GM12878 (cell line): ENCODE measurements at regions not wholly inside any gene's neighbourhood (a gene's known extent, or its start where the extent isn't known, plus 50 kb on each side); places are given as distances from the start of the nearest gene placed in this dataset.

Source experiments
- ATAC-seq: fragments of 200-7000 bp; cut with Tn5 transposase; 3 replicates; pipeline ENCODE4 v1.9.1; 2020; ENCODE audit warnings: mild to moderate bottlenecking, moderate library complexity
- BruUV-seq: library from RNA; stranded (reverse); fragments of 400-500 nt; replicated peaks from 2 replicates; lab custom pipeline; 2021; lab: Mats Ljungman, UMichigan
- CTCF ChIA-PET: fragments of 300-600 bp; sonication (Branson Sonifier 250); formaldehyde crosslinking; extraction: SDS; loops from one replicate; lab custom pipeline; 2021; ENCODE audit warnings: inconsistent platforms; lab: Yijun Ruan, JAX
- POLR2A ChIA-PET: fragments of 350-600 bp; formaldehyde crosslinking; extraction: SDS; loops from one replicate; lab custom pipeline; 2021; ENCODE audit warnings: inconsistent platforms; lab: Charles Lee
- RAD21 ChIA-PET: fragments of 300-600 bp; sonication (Branson Sonifier 250); formaldehyde crosslinking; loops from one replicate; lab custom pipeline; 2023; ENCODE audit warnings: antibody characterized with exemption; ENCODE audit not compliant: unreplicated experiment; lab: Charles Lee
- SMC1A ChIA-PET: fragments of 300-600 bp; sonication (Branson Sonifier 250); formaldehyde crosslinking; loops from one replicate; lab custom pipeline; 2023; ENCODE audit not compliant: unreplicated experiment, uncharacterized antibody; lab: Charles Lee
- DNase-seq: peaks from one replicate; pipeline ENCODE4 v3.0.0-alpha.2; 2011; ENCODE audit warnings: low read depth, low spot score
- FAIRE-seq: peaks from 3 replicates; lab custom pipeline; 2011; peaks lifted over from hg19 to GRCh38; lab: Jason Lieb, UNC
- H2AFZ ChIP-seq: 2 replicates; pipeline ENCODE4 v1.6.0; 2011; ENCODE audit warnings: low read depth, low read length, control low read depth; ENCODE audit not compliant: control insufficient read depth
- H3K27ac ChIP-seq: 2 replicates; pipeline ENCODE4 v1.5.1; 2011; ENCODE audit warnings: control low read depth; ENCODE audit not compliant: control insufficient read depth, insufficient read depth
- H3K27me3 ChIP-seq, 2 experiments: replicated peaks in 1 of 2; 2 replicates each; pipeline versions ENCODE4 v1.6.0 to v1.6.1; 2011; ENCODE audit warnings: low read length in 1 of 2; ENCODE audit not compliant: control insufficient read depth in 2 of 2, insufficient read depth in 2 of 2
- H3K36me3 ChIP-seq, 2 experiments: 2 replicates each; pipeline ENCODE4 v1.5.1; 2011; ENCODE audit warnings: low read length in 1 of 2; ENCODE audit not compliant: control insufficient read depth in 2 of 2, insufficient read depth in 2 of 2
- H3K4me1 ChIP-seq: 2 replicates; pipeline ENCODE4 v1.6.1; 2011; ENCODE audit warnings: mild to moderate bottlenecking, low read length, moderate library complexity, mixed read lengths; ENCODE audit not compliant: control insufficient read depth, insufficient read depth
- H3K4me2 ChIP-seq: 2 replicates; pipeline ENCODE4 v1.6.0; 2011; ENCODE audit warnings: control low read depth; ENCODE audit not compliant: control insufficient read depth, insufficient read depth
- H3K4me3 ChIP-seq: fragments of 200-600 bp; sonication (generic); 2 replicates; pipeline ENCODE4 v1.5.1; 2016
- H3K79me2 ChIP-seq: 2 replicates; pipeline ENCODE4 v1.6.0; 2011; ENCODE audit warnings: low read length; ENCODE audit not compliant: control insufficient read depth, insufficient read depth
- H3K9ac ChIP-seq: 2 replicates; pipeline ENCODE4 v1.8.0; 2011; ENCODE audit warnings: low read length, control low read depth, mixed read lengths; ENCODE audit not compliant: control insufficient read depth, insufficient read depth
- H3K9me3 ChIP-seq: replicated peaks from 3 replicates; pipeline ENCODE4 v1.5.1; 2011; ENCODE audit warnings: mild to moderate bottlenecking, low read length; ENCODE audit not compliant: control insufficient read depth, insufficient read depth
- H4K20me1 ChIP-seq: 2 replicates; pipeline ENCODE4 v1.6.0; 2011; ENCODE audit not compliant: control insufficient read depth, insufficient read depth
- FOXM1 ChIP-seq: IDR thresholded peaks from 2 replicates; pipeline ENCODE4 v1.6.1; 2012; ENCODE audit warnings: low read depth, mild to moderate bottlenecking, inconsistent platforms, low read length, moderate library complexity
- HDAC2 ChIP-seq: fragments of 200-600 bp; sonication (generic); IDR thresholded peaks from 2 replicates; pipeline ENCODE4 v1.6.1; 2017
- IKZF1 ChIP-seq: fragments of 450-650 bp; conservative IDR thresholded peaks from 2 replicates; pipeline ENCODE4 v1.6.1; 2017; ENCODE audit warnings: antibody characterized with exemption, mild to moderate bottlenecking
- MTA3 ChIP-seq: IDR thresholded peaks from 2 replicates; pipeline ENCODE4 v1.6.1; 2012; ENCODE audit warnings: low read length, inconsistent platforms, borderline replicate concordance
- RAD21 ChIP-seq: IDR thresholded peaks from 2 replicates; pipeline ENCODE4 v1.6.1; 2011; ENCODE audit warnings: mild to moderate bottlenecking, low read depth, low read length, moderate library complexity; ENCODE audit not compliant: insufficient read depth
- SIX5 ChIP-seq: IDR thresholded peaks from 2 replicates; pipeline ENCODE4 v1.6.1; 2011; ENCODE audit warnings: mild to moderate bottlenecking, low read depth, low read length, moderate library complexity; ENCODE audit not compliant: severe bottlenecking
- SMAD1 ChIP-seq: fragments of 450-650 bp; IDR thresholded peaks from 2 replicates; pipeline ENCODE4 v1.6.1; 2018; ENCODE audit warnings: mild to moderate bottlenecking, low read depth; ENCODE audit not compliant: partially characterized antibody
- SREBF2 ChIP-seq: IDR thresholded peaks from 2 replicates; pipeline ENCODE4 v1.6.1; 2012; ENCODE audit warnings: mild to moderate bottlenecking, low read length
- WGBS: methylation state at CpG from one replicate; pipeline ENCODE4 v1.1.6; 2016; ENCODE audit warnings: low lambda C conversion rate; ENCODE audit not compliant: insufficient replicate concordance, insufficient coverage; ENCODE audit errors: missing lambda C conversion rate; 5-methylcytosine and 5-hydroxymethylcytosine counted together
- in situ Hi-C: fragments of 300-500 bp; cut with MboI; formaldehyde crosslinking; loops from 9 replicates; pipeline ENCODE4 v1.14.3; 2018; ENCODE audit warnings: mixed read lengths
- intact Hi-C: fragments of 100-400 bp; cut with micrococcal nuclease; formaldehyde crosslinking; loops from one replicate; pipeline ENCODE4 v1.14.2; 2022; ENCODE audit not compliant: unreplicated experiment
- TF ChIP-seq, protein P1 (sequence below): IDR thresholded peaks from 2 replicates; pipeline ENCODE4 v1.6.1; 2012; ENCODE audit warnings: low read depth, low read length, improper control_type of control experiment
- TF ChIP-seq, protein P2 (sequence below): IDR thresholded peaks from 2 replicates; pipeline ENCODE4 v1.6.1; 2012; ENCODE audit warnings: improper control_type of control experiment, low read depth, low read length; ENCODE audit not compliant: insufficient replicate concordance

DNA sequence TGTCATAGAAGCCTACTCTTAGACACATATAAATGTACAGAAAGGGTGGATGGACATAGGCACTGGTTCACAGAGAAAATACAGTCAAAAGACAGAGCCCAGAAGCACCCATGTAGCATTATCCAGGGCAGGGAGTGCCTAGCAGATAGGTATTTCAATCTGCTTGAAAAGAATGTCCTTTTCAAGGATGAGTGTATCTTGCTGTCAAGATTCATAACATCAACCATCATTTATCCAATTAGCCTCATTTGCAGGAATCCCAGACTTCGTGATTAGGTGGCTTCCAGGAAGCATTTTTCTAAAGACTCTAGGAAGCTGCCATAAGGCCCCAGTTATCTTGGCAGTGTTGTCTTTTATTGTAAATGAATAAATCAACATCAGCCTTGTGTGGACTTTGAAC is 55.6 kb downstream of the SCN11A start:
- SMC1A ChIA-PET: no interaction called here
- POLR2A ChIA-PET: no interaction called here
- no peak for DNase-seq
- no peak for TF ChIP-seq SMAD1
- no peak for TF ChIP-seq IKZF1
- no peak for TF ChIP-seq FOXM1
- TF ChIP-seq, all 136 proteins: peak for 0
- Histone ChIP-seq H3K9ac (no peak overlapping the region), H4K20me1 (no peaks in the 10 kb centered on the region), H3K4me3 (no peak overlapping the region), H3K4me1 (no peaks in the 10 kb centered on the region), H3K27ac (no peak overlapping the region), H3K4me2 (no peak overlapping the region), H3K79me2 (no peaks in the 10 kb centered on the region), H3K36me3 (no peaks in the 10 kb centered on the region), H2AFZ (no peak overlapping the region), H3K9me3 (no peaks in the 10 kb centered on the region), H3K27me3 (no peaks in the 10 kb centered on the region)
- in situ Hi-C loops: no loop called here
- no TSS peak for BruUV-seq
- intact Hi-C loops: no loop called here
- ChIA-PET CTCF (no interaction called here), RAD21 (no interaction called here)
- ATAC-seq: no peak
- no peak for FAIRE-seq
- 0% methylated on average over 1 of the region's 1 CpG for WGBS

DNA sequence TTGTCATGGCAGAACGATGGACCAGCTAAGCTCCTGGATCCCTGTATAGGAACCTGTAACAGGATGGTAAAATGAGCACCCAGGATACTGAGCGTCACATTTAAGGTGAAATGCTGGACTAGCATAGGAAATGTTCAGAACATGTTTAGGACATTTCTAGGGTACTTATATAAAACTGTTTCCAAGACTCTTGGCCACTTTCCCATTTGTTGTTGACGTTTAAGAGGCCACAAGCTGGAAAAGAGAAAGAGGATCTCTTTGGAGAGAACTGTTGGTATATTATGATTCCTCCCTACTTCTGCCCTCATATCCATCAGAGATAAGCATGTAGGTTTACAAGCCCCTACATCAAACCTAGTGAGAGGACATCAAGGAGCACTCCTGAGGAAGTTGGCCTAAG is 57.5 kb downstream of the SCN11A start:
- TF ChIP-seq, protein P1, sequence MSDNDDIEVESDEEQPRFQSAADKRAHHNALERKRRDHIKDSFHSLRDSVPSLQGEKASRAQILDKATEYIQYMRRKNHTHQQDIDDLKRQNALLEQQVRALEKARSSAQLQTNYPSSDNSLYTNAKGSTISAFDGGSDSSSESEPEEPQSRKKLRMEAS: no peak
- TF ChIP-seq MTA3 (no peak), HDAC2 (no peak), RAD21 (no peak), SREBF2 (no peak), SIX5 (no peak)
- TF ChIP-seq, protein P2, sequence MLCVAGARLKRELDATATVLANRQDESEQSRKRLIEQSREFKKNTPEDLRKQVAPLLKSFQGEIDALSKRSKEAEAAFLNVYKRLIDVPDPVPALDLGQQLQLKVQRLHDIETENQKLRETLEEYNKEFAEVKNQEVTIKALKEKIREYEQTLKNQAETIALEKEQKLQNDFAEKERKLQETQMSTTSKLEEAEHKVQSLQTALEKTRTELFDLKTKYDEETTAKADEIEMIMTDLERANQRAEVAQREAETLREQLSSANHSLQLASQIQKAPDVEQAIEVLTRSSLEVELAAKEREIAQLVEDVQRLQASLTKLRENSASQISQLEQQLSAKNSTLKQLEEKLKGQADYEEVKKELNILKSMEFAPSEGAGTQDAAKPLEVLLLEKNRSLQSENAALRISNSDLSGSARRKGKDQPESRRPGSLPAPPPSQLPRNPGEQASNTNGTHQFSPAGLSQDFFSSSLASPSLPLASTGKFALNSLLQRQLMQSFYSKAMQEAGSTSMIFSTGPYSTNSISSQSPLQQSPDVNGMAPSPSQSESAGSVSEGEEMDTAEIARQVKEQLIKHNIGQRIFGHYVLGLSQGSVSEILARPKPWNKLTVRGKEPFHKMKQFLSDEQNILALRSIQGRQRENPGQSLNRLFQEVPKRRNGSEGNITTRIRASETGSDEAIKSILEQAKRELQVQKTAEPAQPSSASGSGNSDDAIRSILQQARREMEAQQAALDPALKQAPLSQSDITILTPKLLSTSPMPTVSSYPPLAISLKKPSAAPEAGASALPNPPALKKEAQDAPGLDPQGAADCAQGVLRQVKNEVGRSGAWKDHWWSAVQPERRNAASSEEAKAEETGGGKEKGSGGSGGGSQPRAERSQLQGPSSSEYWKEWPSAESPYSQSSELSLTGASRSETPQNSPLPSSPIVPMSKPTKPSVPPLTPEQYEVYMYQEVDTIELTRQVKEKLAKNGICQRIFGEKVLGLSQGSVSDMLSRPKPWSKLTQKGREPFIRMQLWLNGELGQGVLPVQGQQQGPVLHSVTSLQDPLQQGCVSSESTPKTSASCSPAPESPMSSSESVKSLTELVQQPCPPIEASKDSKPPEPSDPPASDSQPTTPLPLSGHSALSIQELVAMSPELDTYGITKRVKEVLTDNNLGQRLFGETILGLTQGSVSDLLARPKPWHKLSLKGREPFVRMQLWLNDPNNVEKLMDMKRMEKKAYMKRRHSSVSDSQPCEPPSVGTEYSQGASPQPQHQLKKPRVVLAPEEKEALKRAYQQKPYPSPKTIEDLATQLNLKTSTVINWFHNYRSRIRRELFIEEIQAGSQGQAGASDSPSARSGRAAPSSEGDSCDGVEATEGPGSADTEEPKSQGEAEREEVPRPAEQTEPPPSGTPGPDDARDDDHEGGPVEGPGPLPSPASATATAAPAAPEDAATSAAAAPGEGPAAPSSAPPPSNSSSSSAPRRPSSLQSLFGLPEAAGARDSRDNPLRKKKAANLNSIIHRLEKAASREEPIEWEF: no peak
- Histone ChIP-seq H3K4me3 (no peak overlapping the region), H3K27ac (no peak overlapping the region), H2AFZ (no peak overlapping the region), H3K4me1 (no peaks in the 10 kb centered on the region), H3K79me2 (no peaks in the 10 kb centered on the region), H3K9me3 (no peaks in the 10 kb centered on the region), H3K27me3 (peaks cover 0 to 3% of the 10 kb centered on the region in 2 experiments; a peak in 1 of 4 replicates), H3K9ac (no peak overlapping the region), H3K4me2 (no peak overlapping the region), H3K36me3 (no peaks in the 10 kb centered on the region), H4K20me1 (no peaks in the 10 kb centered on the region)
- CTCF ChIA-PET: interaction anchor here (0.8 kb wide), 1 partner anchor 36 kb away, joined by 3 read pairs; no protein-coding TSS in a partner anchor
- BruUV-seq: no TSS peak
- intact Hi-C loops (no loop called here), in situ Hi-C loops (no loop called here)
- SMC1A ChIA-PET: interaction anchor here (0.6 to 0.7 kb wide), 2 partner anchors 194 to 1019 kb away, joined by 3 read pairs; no protein-coding TSS in a partner anchor
- WGBS: 1% methylated on average over 3 of the region's 3 CpGs
- FAIRE-seq: no peak
- POLR2A ChIA-PET: no interaction called here
- no peak for DNase-seq
- RAD21 ChIA-PET: interaction anchor here (1.3 to 1.8 kb wide), 2 partner anchors 37 to 473 kb away, joined by 3 to 5 read pairs; no protein-coding TSS in a partner anchor
- no peak for ATAC-seq
